K562 (cell line): ENCODE measurements at regions not wholly inside any gene's neighbourhood (a gene's known extent, or its start where the extent isn't known, plus 50 kb on each side); places are given as distances from the start of the nearest gene placed in this dataset.
A peak's percentile ranks its signal among the peaks of the same experiment; 100 is the strongest.

Experiments
- C11orf30 ChIP-seq: fragments of 450-650 bp; IDR thresholded peaks from 2 replicates; pipeline ENCODE4 v1.6.1; 2016; ENCODE audit warnings: low read depth, mild to moderate bottlenecking
- E2F3 ChIP-seq: fragments of 250-450 bp; sonication (Bioruptor Pico); IDR thresholded peaks from 2 replicates; pipeline ENCODE4 v1.4.0; 2020; ENCODE audit warnings: mild to moderate bottlenecking
- MAFF ChIP-seq: IDR thresholded peaks from 2 replicates; pipeline ENCODE4 v1.6.1; 2012; ENCODE audit warnings: low read length, improper control_type of control experiment
- MED1 ChIP-seq: sonication (generic); formaldehyde crosslinking; IDR thresholded peaks from 2 replicates; pipeline ENCODE4 v1.8.1; 2023; ENCODE audit warnings: missing genetic modification reagents, borderline replicate concordance
- UBTF ChIP-seq, 2 experiments: IDR thresholded peaks; 2 replicates each; pipeline ENCODE4 v1.6.1; 2012; ENCODE audit warnings: improper control_type of control experiment in 2 of 2, low read depth in 2 of 2, low read length in 2 of 2, borderline replicate concordance in 1 of 2
- ZHX1 ChIP-seq: fragments of 150-350 bp; conservative IDR thresholded peaks from 2 replicates; pipeline ENCODE4 v1.6.1; 2014; ENCODE audit warnings: low read length
- ZNF764 ChIP-seq: fragments of 250-450 bp; sonication (Bioruptor Pico); IDR thresholded peaks from 2 replicates; pipeline ENCODE4 v1.4.0; 2020; ENCODE audit warnings: low read depth, mild to moderate bottlenecking, moderate library complexity
- TF ChIP-seq, protein P1 (sequence below): sonication (generic); formaldehyde crosslinking; IDR thresholded peaks from 2 replicates; pipeline ENCODE4 v1.8.1; 2022; ENCODE audit warnings: missing genetic modification reagents
- TF ChIP-seq, protein P2 (sequence below): fragments of 200-800 bp; sonication (Bioruptor generic); IDR thresholded peaks from 2 replicates; pipeline ENCODE4 v1.6.1; 2016; ENCODE audit warnings: missing genetic modification characterization, missing compliant biosample characterization

GRCh38 chr2:224141304-224141703 is 102.2 kb upstream of the SERPINE2 start (continued):
- TF ChIP-seq, protein P1, sequence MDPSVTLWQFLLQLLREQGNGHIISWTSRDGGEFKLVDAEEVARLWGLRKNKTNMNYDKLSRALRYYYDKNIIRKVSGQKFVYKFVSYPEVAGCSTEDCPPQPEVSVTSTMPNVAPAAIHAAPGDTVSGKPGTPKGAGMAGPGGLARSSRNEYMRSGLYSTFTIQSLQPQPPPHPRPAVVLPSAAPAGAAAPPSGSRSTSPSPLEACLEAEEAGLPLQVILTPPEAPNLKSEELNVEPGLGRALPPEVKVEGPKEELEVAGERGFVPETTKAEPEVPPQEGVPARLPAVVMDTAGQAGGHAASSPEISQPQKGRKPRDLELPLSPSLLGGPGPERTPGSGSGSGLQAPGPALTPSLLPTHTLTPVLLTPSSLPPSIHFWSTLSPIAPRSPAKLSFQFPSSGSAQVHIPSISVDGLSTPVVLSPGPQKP (CRISPR knock-in tag) = no peak
- TF ChIP-seq ZHX1 = no peak
- TF ChIP-seq UBTF (IDR thresholded peaks at IDR 0.05; ENCODE audit: borderline replicate concordance in 1 of 2, low read depth in 2 of 2, low read length in 2 of 2) = no peak
- no peak for TF ChIP-seq ZNF764 (CRISPR knock-in tag)
- TF ChIP-seq E2F3 (CRISPR knock-in tag) = no peak
- TF ChIP-seq MED1 (CRISPR knock-in tag) = no peak
- peak; percentile 53; the same call in 1 of the 2 replicates for TF ChIP-seq C11orf30
- peak; percentile 72 for TF ChIP-seq MAFF
- TF ChIP-seq, protein P2, sequence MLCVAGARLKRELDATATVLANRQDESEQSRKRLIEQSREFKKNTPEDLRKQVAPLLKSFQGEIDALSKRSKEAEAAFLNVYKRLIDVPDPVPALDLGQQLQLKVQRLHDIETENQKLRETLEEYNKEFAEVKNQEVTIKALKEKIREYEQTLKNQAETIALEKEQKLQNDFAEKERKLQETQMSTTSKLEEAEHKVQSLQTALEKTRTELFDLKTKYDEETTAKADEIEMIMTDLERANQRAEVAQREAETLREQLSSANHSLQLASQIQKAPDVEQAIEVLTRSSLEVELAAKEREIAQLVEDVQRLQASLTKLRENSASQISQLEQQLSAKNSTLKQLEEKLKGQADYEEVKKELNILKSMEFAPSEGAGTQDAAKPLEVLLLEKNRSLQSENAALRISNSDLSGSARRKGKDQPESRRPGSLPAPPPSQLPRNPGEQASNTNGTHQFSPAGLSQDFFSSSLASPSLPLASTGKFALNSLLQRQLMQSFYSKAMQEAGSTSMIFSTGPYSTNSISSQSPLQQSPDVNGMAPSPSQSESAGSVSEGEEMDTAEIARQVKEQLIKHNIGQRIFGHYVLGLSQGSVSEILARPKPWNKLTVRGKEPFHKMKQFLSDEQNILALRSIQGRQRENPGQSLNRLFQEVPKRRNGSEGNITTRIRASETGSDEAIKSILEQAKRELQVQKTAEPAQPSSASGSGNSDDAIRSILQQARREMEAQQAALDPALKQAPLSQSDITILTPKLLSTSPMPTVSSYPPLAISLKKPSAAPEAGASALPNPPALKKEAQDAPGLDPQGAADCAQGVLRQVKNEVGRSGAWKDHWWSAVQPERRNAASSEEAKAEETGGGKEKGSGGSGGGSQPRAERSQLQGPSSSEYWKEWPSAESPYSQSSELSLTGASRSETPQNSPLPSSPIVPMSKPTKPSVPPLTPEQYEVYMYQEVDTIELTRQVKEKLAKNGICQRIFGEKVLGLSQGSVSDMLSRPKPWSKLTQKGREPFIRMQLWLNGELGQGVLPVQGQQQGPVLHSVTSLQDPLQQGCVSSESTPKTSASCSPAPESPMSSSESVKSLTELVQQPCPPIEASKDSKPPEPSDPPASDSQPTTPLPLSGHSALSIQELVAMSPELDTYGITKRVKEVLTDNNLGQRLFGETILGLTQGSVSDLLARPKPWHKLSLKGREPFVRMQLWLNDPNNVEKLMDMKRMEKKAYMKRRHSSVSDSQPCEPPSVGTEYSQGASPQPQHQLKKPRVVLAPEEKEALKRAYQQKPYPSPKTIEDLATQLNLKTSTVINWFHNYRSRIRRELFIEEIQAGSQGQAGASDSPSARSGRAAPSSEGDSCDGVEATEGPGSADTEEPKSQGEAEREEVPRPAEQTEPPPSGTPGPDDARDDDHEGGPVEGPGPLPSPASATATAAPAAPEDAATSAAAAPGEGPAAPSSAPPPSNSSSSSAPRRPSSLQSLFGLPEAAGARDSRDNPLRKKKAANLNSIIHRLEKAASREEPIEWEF = no peak
